CD4-positive, alpha-beta memory T cell (primary cell): ENCODE measurements at regions not wholly inside any gene's neighbourhood (a gene's known extent, or its start where the extent isn't known, plus 50 kb on each side); places are given as distances from the start of the nearest gene placed in this dataset.
A peak's percentile ranks its signal among the peaks of the same experiment; 100 is the strongest.
"Not testable (repeated sequence)": the region's sequence is repeated elsewhere in the genome, so short reads cannot be mapped to it uniquely, and the experiment has no call there.

Experiments used
- CTCF ChIA-PET: fragments of 350-600 bp; sonication (Branson Sonifier 250); formaldehyde crosslinking; loops from one replicate; lab custom pipeline; 2021; ENCODE audit warnings: inconsistent platforms; ENCODE audit not compliant: partially characterized antibody; lab: Charles Lee
- POLR2A ChIA-PET: fragments of 350-600 bp; sonication (Branson Sonifier 250); formaldehyde crosslinking; loops from one replicate; lab custom pipeline; 2021; ENCODE audit not compliant: partially characterized antibody; lab: Charles Lee
- DNase-seq, 5 donors: peaks; one replicate each; pipeline versions ENCODE4 v3.0.0 to v3.0.0-alpha.2; 2020 to 2022; ENCODE audit warnings: mixed read lengths in 1 of 5
- H3K27ac ChIP-seq: one replicate; pipeline ENCODE4 v1.7.0; 2013; ENCODE audit warnings: low read depth, low read length
- H3K27me3 ChIP-seq: 2 replicates; pipeline ENCODE4 v1.7.0; 2013; ENCODE audit warnings: mild to moderate bottlenecking, low read length, moderate library complexity; ENCODE audit not compliant: insufficient read depth
- H3K36me3 ChIP-seq: 2 replicates; pipeline ENCODE4 v1.7.0; 2013; ENCODE audit warnings: mild to moderate bottlenecking, low read length, moderate library complexity; ENCODE audit not compliant: insufficient read depth
- H3K4me1 ChIP-seq: 2 replicates; pipeline ENCODE4 v1.7.0; 2013; ENCODE audit warnings: mild to moderate bottlenecking, low read length, moderate library complexity; ENCODE audit not compliant: insufficient read depth
- H3K4me3 ChIP-seq, 2 donors: one replicate each; pipeline ENCODE4 v1.7.0; 2013; ENCODE audit warnings: low read length in 2 of 2, mild to moderate bottlenecking in 1 of 2
- H3K9me3 ChIP-seq, 2 donors: one replicate each; pipeline ENCODE4 v1.7.0; 2013; ENCODE audit warnings: low read length in 2 of 2, control low read depth in 1 of 2; ENCODE audit not compliant: control insufficient read depth in 1 of 2
- H3K27ac Mint-ChIP-seq, 7 donors: one replicate each; pipeline ENCODE4 v1.8.0; 2020 to 2021; ENCODE audit warnings: mixed read lengths in 7 of 7, mild to moderate bottlenecking in 6 of 7, inconsistent platforms in 3 of 7, moderate library complexity in 3 of 7
- H3K27me3 Mint-ChIP-seq, 2 donors: one replicate each; pipeline ENCODE4 v1.8.0; 2020 to 2021; ENCODE audit warnings: mixed read lengths in 2 of 2
- H3K36me3 Mint-ChIP-seq, 2 donors: one replicate each; pipeline ENCODE4 v1.8.0; 2020 to 2021; ENCODE audit warnings: mixed read lengths in 2 of 2, inconsistent platforms in 1 of 2, mild to moderate bottlenecking in 1 of 2
- H3K4me1 Mint-ChIP-seq, 4 donors: one replicate each; pipeline ENCODE4 v1.8.0; 2020 to 2021; ENCODE audit warnings: mixed read lengths in 4 of 4, mild to moderate bottlenecking in 1 of 4
- H3K4me3 Mint-ChIP-seq, 8 donors: one replicate each; pipeline ENCODE4 v1.8.0; 2020 to 2021; ENCODE audit warnings: mixed read lengths in 8 of 8, mild to moderate bottlenecking in 7 of 8, moderate library complexity in 6 of 8, inconsistent platforms in 3 of 8
- H3K9me3 Mint-ChIP-seq, 8 donors: one replicate each; pipeline ENCODE4 v1.8.0; 2020 to 2021; ENCODE audit warnings: mixed read lengths in 8 of 8, mild to moderate bottlenecking in 5 of 8, inconsistent platforms in 3 of 8, moderate library complexity in 1 of 8
- intact Hi-C: fragments of 100-400 bp; cut with micrococcal nuclease; formaldehyde crosslinking; loops from one replicate; pipeline ENCODE4 v1.15.1; 2023

- Histone ChIP-seq H3K36me3 (no peaks in the 10 kb centered on the region), H3K4me3 (no peak overlapping the region), H3K27me3 (no peaks in the 10 kb centered on the region), H3K9me3 (no peaks in the 10 kb centered on the region), H3K27ac (no peak overlapping the region), H3K4me1 (no peaks in the 10 kb centered on the region)
- no peak for DNase-seq
- no peaks in the 10 kb centered on the region for H3K36me3 Mint-ChIP-seq
- CTCF ChIA-PET = no interaction called here
- no peaks in the 10 kb centered on the region for H3K4me1 Mint-ChIP-seq
- POLR2A ChIA-PET = no interaction called here
- H3K4me3 Mint-ChIP-seq = no peak overlapping the region
- intact Hi-C loops = no loop called here
- H3K27me3 Mint-ChIP-seq = no peaks in the 10 kb centered on the region
- H3K27ac Mint-ChIP-seq = no peak overlapping the region
- peaks cover 0 to 9% (median 4%) of the 10 kb centered on the region in 8 donors for H3K9me3 Mint-ChIP-seq
Measured at GRCh38 chr18:78429127-78430108, 550.2 kb upstream of the SALL3 start.

GRCh38 chr18:78430131-78430758, 549.4 kb upstream of the SALL3 start:
- no peaks in the 10 kb centered on the region for H3K36me3 Mint-ChIP-seq
- intact Hi-C loops = no loop called here
- Histone ChIP-seq H3K36me3 (no peaks in the 10 kb centered on the region), H3K27me3 (no peaks in the 10 kb centered on the region), H3K4me3 (no peak overlapping the region), H3K4me1 (no peaks in the 10 kb centered on the region), H3K27ac (no peak overlapping the region), H3K9me3 (no peaks in the 10 kb centered on the region)
- POLR2A ChIA-PET = no interaction called here
- DNase-seq = no peak
- no peak overlapping the region for H3K4me3 Mint-ChIP-seq
- peaks cover 0 to 9% (median 4%) of the 10 kb centered on the region in 8 donors for H3K9me3 Mint-ChIP-seq
- CTCF ChIA-PET = no interaction called here
- no peak overlapping the region for H3K27ac Mint-ChIP-seq
- H3K27me3 Mint-ChIP-seq = no peaks in the 10 kb centered on the region
- H3K4me1 Mint-ChIP-seq = no peaks in the 10 kb centered on the region

- H3K36me3 ChIP-seq = no peaks in the 10 kb centered on the region
- no peak overlapping the region for H3K27ac Mint-ChIP-seq
- H3K36me3 Mint-ChIP-seq = no peaks in the 10 kb centered on the region
- no peak overlapping the region for H3K27ac ChIP-seq
- intact Hi-C loops = no loop called here
- DNase-seq = no peak
- ChIA-PET CTCF (no interaction called here), POLR2A (no interaction called here)
- no peaks in the 10 kb centered on the region for H3K9me3 ChIP-seq
- no peaks in the 10 kb centered on the region for H3K4me1 Mint-ChIP-seq
- no peaks in the 10 kb centered on the region for H3K27me3 ChIP-seq
- peaks cover 0 to 14% (median 6%) of the 10 kb centered on the region in 8 donors for H3K9me3 Mint-ChIP-seq
- no peak overlapping the region for H3K4me3 ChIP-seq
- H3K4me1 ChIP-seq = no peaks in the 10 kb centered on the region
- H3K27me3 Mint-ChIP-seq = no peaks in the 10 kb centered on the region
- no peak overlapping the region for H3K4me3 Mint-ChIP-seq
Measured at GRCh38 chr18:78431606-78432005, 548.0 kb upstream of the SALL3 start.

- Mint-ChIP-seq H3K27me3 (no peaks in the 10 kb centered on the region), H3K9me3 (peaks cover 0 to 16% (median 6%) of the 10 kb centered on the region in 8 donors), H3K4me1 (no peaks in the 10 kb centered on the region), H3K36me3 (no peaks in the 10 kb centered on the region), H3K4me3 (no peak overlapping the region), H3K27ac (no peak overlapping the region)
- no peaks in the 10 kb centered on the region for H3K4me1 ChIP-seq
- no peaks in the 10 kb centered on the region for H3K9me3 ChIP-seq
- ChIA-PET CTCF (no interaction called here), POLR2A (no interaction called here)
- no peak overlapping the region for H3K27ac ChIP-seq
- DNase-seq = no peak
- no peaks in the 10 kb centered on the region for H3K36me3 ChIP-seq
- H3K4me3 ChIP-seq = no peak overlapping the region
- no peaks in the 10 kb centered on the region for H3K27me3 ChIP-seq
- intact Hi-C loops = no loop called here
Measured at GRCh38 chr18:78433562-78433961, 546.1 kb upstream of the SALL3 start.

- intact Hi-C loops = no loop called here
- Mint-ChIP-seq H3K36me3 (no peaks in the 10 kb centered on the region), H3K4me1 (no peaks in the 10 kb centered on the region), H3K4me3 (no peak overlapping the region), H3K27me3 (no peaks in the 10 kb centered on the region), H3K27ac (no peak overlapping the region), H3K9me3 (peaks cover 0 to 22% (median 10%) of the 10 kb centered on the region in 8 donors)
- H3K4me3 ChIP-seq = no peak overlapping the region
- CTCF ChIA-PET = no interaction called here
- DNase-seq = no peak
- POLR2A ChIA-PET = no interaction called here
- no peaks in the 10 kb centered on the region for H3K36me3 ChIP-seq
- no peaks in the 10 kb centered on the region for H3K9me3 ChIP-seq
- H3K4me1 ChIP-seq = no peaks in the 10 kb centered on the region
- no peaks in the 10 kb centered on the region for H3K27me3 ChIP-seq
- no peak overlapping the region for H3K27ac ChIP-seq
Measured at GRCh38 chr18:78436110-78436509, 543.5 kb upstream of the SALL3 start.

- intact Hi-C loops, H3K27me3 Mint-ChIP-seq, CTCF ChIA-PET, POLR2A ChIA-PET, H3K4me1 ChIP-seq, H3K4me3 Mint-ChIP-seq, H3K4me3 ChIP-seq, H3K9me3 ChIP-seq, H3K36me3 Mint-ChIP-seq, H3K4me1 Mint-ChIP-seq, DNase-seq, H3K27ac ChIP-seq, H3K27ac Mint-ChIP-seq, H3K27me3 ChIP-seq, H3K36me3 ChIP-seq: not testable (repeated sequence)
- H3K9me3 Mint-ChIP-seq = peaks cover 0 to 14% (median 10%) of the 10 kb centered on the region in 8 donors
Measured at GRCh38 chr18:78438235-78438634, 541.4 kb upstream of the SALL3 start.

- peak overlapping the region in 1 of 7 donors; percentile 70 for H3K27ac Mint-ChIP-seq
- H3K9me3 ChIP-seq = no peaks in the 10 kb centered on the region
- no peak for DNase-seq
- no peaks in the 10 kb centered on the region for H3K36me3 Mint-ChIP-seq
- no peak overlapping the region for H3K4me3 ChIP-seq
- no peaks in the 10 kb centered on the region for H3K4me1 ChIP-seq
- intact Hi-C loops = no loop called here
- ChIA-PET CTCF (no interaction called here), POLR2A (no interaction called here)
- H3K27me3 Mint-ChIP-seq = no peaks in the 10 kb centered on the region
- H3K4me1 Mint-ChIP-seq = no peaks in the 10 kb centered on the region
- no peak overlapping the region for H3K27ac ChIP-seq
- no peaks in the 10 kb centered on the region for H3K27me3 ChIP-seq
- H3K36me3 ChIP-seq = no peaks in the 10 kb centered on the region
- peaks cover 0 to 5% (median 0%) of the 10 kb centered on the region in 8 donors for H3K9me3 Mint-ChIP-seq
- no peak overlapping the region for H3K4me3 Mint-ChIP-seq
Measured at GRCh38 chr18:78445880-78446279, 533.7 kb upstream of the SALL3 start.
